A673 (cell line): ENCODE measurements at regions not wholly inside any gene's neighbourhood (a gene's known extent, or its start where the extent isn't known, plus 50 kb on each side); places are given as distances from the start of the nearest gene placed in this dataset.

ENCODE experiments used
- BruUV-seq: library from RNA; stranded (reverse); fragments of 400-500 nt; replicated peaks from 2 replicates; lab custom pipeline; 2021; lab: Mats Ljungman, UMichigan
- CTCF ChIA-PET: fragments of 300-600 bp; sonication (Branson Sonifier 250); formaldehyde crosslinking; loops from one replicate; lab custom pipeline; 2022; ENCODE audit warnings: antibody characterized with exemption; lab: Charles Lee
- POLR2A ChIA-PET: fragments of 300-600 bp; sonication (Branson Sonifier 250); formaldehyde crosslinking; loops from one replicate; lab custom pipeline; 2022; ENCODE audit warnings: antibody characterized with exemption; ENCODE audit not compliant: low non-redundant PET; lab: Charles Lee
- DNase-seq: peaks from one replicate; pipeline ENCODE4 v3.0.0-alpha.2; 2015; ENCODE audit warnings: low spot score
- H3K27ac ChIP-seq: fragments of 200-600 bp; sonication (generic); 2 replicates; pipeline ENCODE4 v1.5.1; 2016; ENCODE audit warnings: mixed run types, low read depth, mild to moderate bottlenecking, mixed read lengths, antibody characterized with exemption, low read length; ENCODE audit not compliant: poor library complexity, severe bottlenecking
- H3K27me3 ChIP-seq: fragments of 200-600 bp; sonication (generic); replicated peaks from 2 replicates; pipeline ENCODE4 v1.6.1; 2017; ENCODE audit warnings: mixed run types, low read depth, mild to moderate bottlenecking, mixed read lengths, antibody characterized with exemption, low read length; ENCODE audit not compliant: insufficient read depth, poor library complexity
- H3K36me3 ChIP-seq: fragments of 200-600 bp; sonication (generic); 2 replicates; pipeline ENCODE4 v1.6.1; 2016; ENCODE audit warnings: mixed run types, mild to moderate bottlenecking, mixed read lengths, antibody characterized with exemption, low read length; ENCODE audit not compliant: insufficient read depth, poor library complexity, severe bottlenecking
- H3K4me1 ChIP-seq: fragments of 200-600 bp; sonication (generic); 2 replicates; pipeline ENCODE4 v1.6.1; 2017; ENCODE audit warnings: mixed run types, mild to moderate bottlenecking, mixed read lengths, antibody characterized with exemption, low read length; ENCODE audit not compliant: insufficient read depth, poor library complexity, severe bottlenecking
- H3K4me3 ChIP-seq: fragments of 200-600 bp; sonication (generic); 2 replicates; pipeline ENCODE4 v1.5.1; 2016; ENCODE audit warnings: low read depth, mixed run types, mild to moderate bottlenecking, mixed read lengths, low read length; ENCODE audit not compliant: poor library complexity, severe bottlenecking
- H3K9me3 ChIP-seq: fragments of 200-600 bp; sonication (generic); 2 replicates; pipeline ENCODE4 v1.6.1; 2016; ENCODE audit warnings: mixed run types, low read depth, mild to moderate bottlenecking, mixed read lengths, antibody characterized with exemption, low read length; ENCODE audit not compliant: poor library complexity, severe bottlenecking
- EZH2 ChIP-seq: fragments of 200-600 bp; sonication (generic); IDR thresholded peaks from 2 replicates; pipeline ENCODE4 v1.6.1; 2017; ENCODE audit warnings: borderline replicate concordance, low read depth, mild to moderate bottlenecking, mixed read lengths, antibody characterized with exemption, low read length; ENCODE audit not compliant: poor library complexity, severe bottlenecking
- intact Hi-C: fragments of 100-400 bp; cut with micrococcal nuclease; formaldehyde crosslinking; loops from one replicate; pipeline ENCODE4 v1.10.0; 2022; ENCODE audit not compliant: unreplicated experiment
- TF ChIP-seq, protein P1 (sequence below): fragments of 300-800, 200-600 bp; sonication (generic); conservative IDR thresholded peaks from 2 replicates; pipeline ENCODE4 v1.5.1; 2017; ENCODE audit warnings: low read depth, mild to moderate bottlenecking, antibody characterized with exemption, low read length, moderate library complexity, mixed read lengths

GRCh38 chr2:48845684-48846083 is 90.2 kb upstream of the LHCGR start:
- Histone ChIP-seq H3K4me1 (no peaks in the 10 kb centered on the region), H3K36me3 (no peaks in the 10 kb centered on the region), H3K4me3 (no peak overlapping the region), H3K27me3 (no peaks in the 10 kb centered on the region), H3K27ac (no peak overlapping the region), H3K9me3 (no peaks in the 10 kb centered on the region)
- TF ChIP-seq, protein P1, sequence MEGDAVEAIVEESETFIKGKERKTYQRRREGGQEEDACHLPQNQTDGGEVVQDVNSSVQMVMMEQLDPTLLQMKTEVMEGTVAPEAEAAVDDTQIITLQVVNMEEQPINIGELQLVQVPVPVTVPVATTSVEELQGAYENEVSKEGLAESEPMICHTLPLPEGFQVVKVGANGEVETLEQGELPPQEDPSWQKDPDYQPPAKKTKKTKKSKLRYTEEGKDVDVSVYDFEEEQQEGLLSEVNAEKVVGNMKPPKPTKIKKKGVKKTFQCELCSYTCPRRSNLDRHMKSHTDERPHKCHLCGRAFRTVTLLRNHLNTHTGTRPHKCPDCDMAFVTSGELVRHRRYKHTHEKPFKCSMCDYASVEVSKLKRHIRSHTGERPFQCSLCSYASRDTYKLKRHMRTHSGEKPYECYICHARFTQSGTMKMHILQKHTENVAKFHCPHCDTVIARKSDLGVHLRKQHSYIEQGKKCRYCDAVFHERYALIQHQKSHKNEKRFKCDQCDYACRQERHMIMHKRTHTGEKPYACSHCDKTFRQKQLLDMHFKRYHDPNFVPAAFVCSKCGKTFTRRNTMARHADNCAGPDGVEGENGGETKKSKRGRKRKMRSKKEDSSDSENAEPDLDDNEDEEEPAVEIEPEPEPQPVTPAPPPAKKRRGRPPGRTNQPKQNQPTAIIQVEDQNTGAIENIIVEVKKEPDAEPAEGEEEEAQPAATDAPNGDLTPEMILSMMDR, result no peak
- TF ChIP-seq EZH2, result no peak
- CTCF ChIA-PET, result no interaction called here
- intact Hi-C loops, result no loop called here
- POLR2A ChIA-PET, result interaction anchor here (0.5 kb wide), 1 partner anchor 40 kb away, joined by 9 read pairs; no protein-coding TSS in a partner anchor
- DNase-seq, result no peak
- no TSS peak for BruUV-seq

DNA sequence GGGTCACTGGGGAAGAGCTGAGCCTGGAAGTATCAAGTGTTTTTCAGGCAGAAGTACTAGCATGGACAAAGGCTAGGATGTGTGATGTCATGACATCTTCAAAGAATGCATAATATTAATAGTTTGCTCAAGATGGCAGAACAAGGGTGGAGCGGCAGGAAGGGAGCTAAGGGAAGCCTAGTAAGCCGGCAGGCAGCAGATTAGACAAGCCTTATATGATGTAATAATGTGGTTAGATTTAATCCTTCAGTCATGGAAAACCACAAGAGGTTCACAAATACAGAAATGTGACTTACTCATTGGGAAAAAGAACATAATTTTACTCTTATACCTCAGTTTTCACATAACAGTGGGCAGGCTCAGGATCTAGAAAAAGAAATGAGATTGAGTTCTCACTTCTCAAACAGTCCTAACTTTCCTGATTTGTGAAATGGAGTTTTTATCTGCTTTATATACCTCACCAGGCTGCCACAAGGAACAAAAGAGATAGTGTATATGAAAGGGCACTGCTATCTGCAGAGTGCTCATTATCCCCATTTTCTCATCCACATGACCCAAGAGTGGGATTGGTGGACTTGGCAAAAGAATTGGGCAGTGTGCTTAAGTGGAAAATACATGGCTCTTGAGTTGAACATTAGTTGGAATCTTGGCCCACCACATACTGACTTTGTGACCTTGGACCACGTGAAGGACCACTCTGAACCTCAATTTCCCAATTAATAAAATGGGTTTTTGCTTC is 89.1 kb upstream of the LHCGR start:
- no TSS peak for BruUV-seq
- CTCF ChIA-PET, result no interaction called here
- intact Hi-C loops, result no loop called here

DNA sequence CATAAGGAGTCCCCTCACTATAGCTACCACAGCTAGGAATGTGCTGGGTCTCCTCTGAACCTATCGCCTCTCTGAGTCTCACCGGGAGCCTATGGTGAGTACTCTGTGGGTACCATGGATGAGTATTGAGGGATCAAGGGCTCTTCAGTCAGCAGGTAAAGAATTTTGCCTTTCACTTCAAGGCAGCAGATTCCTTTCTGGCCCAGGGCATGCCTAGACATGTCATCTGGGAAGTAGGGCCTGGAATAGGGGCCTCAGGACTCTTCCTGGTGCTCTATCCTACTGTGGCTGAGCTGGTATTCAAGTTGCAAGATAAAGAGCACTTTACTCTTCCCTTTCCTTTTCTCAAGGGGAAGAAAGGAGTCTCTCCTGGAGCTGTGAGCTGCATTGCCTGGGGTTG is 85.6 kb upstream of the LHCGR start:
- no TSS peak for BruUV-seq

More for the DNA sequence above, 89.1 kb upstream of the LHCGR start:
- no peak for DNase-seq
- POLR2A ChIA-PET, result no interaction called here
- no peak overlapping the region for H3K4me3 ChIP-seq
- no peak for TF ChIP-seq EZH2
- TF ChIP-seq, protein P1, result no peak
- no peaks in the 10 kb centered on the region for H3K27me3 ChIP-seq
- no peaks in the 10 kb centered on the region for H3K9me3 ChIP-seq
- no peak overlapping the region for H3K27ac ChIP-seq
- H3K4me1 ChIP-seq, result no peaks in the 10 kb centered on the region
- H3K36me3 ChIP-seq, result no peaks in the 10 kb centered on the region

More for the DNA sequence above, 85.6 kb upstream of the LHCGR start:
- no peaks in the 10 kb centered on the region for H3K27me3 ChIP-seq
- H3K4me3 ChIP-seq, result no peak overlapping the region
- ChIA-PET POLR2A (no interaction called here), CTCF (no interaction called here)
- no peaks in the 10 kb centered on the region for H3K36me3 ChIP-seq
- TF ChIP-seq, protein P1, result no peak
- TF ChIP-seq EZH2, result no peak
- no peaks in the 10 kb centered on the region for H3K4me1 ChIP-seq
- H3K9me3 ChIP-seq, result no peaks in the 10 kb centered on the region
- intact Hi-C loops, result no loop called here
- DNase-seq, result no peak
- no peak overlapping the region for H3K27ac ChIP-seq
